NOMO-1 treated with dmso at 0.1 percent for 144 hours (cell line): ENCODE measurements at regions not wholly inside any gene's neighbourhood (a gene's known extent, or its start where the extent isn't known, plus 50 kb on each side); places are given as distances from the start of the nearest gene placed in this dataset.

Experiments
- DNase-seq: peaks from one replicate; lab custom pipeline; 2025; ENCODE audit not compliant: unreplicated experiment; lab: John Stamatoyannopoulos, UW

GRCh38 chr13:80237646-80238045, 103.3 kb downstream of the SPRY2 start:
- DNase-seq, result no peak

DNA sequence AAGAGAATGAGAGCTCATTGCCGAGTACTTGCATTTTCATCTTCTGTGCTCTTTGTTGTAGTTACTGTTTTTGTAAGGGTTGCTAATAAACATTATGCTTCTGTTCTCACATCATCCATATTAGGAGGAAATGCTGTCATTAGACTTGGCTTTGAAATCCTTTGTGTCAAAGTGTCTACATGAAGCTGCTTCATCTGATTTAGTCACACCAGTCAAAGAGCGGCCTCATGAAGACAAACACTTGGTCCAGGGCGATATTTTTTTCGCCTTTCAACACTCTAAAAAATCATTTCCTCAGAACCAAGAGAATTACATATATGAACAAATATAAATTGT, 105.0 kb downstream of the SPRY2 start:
- DNase-seq, result no peak

DNA sequence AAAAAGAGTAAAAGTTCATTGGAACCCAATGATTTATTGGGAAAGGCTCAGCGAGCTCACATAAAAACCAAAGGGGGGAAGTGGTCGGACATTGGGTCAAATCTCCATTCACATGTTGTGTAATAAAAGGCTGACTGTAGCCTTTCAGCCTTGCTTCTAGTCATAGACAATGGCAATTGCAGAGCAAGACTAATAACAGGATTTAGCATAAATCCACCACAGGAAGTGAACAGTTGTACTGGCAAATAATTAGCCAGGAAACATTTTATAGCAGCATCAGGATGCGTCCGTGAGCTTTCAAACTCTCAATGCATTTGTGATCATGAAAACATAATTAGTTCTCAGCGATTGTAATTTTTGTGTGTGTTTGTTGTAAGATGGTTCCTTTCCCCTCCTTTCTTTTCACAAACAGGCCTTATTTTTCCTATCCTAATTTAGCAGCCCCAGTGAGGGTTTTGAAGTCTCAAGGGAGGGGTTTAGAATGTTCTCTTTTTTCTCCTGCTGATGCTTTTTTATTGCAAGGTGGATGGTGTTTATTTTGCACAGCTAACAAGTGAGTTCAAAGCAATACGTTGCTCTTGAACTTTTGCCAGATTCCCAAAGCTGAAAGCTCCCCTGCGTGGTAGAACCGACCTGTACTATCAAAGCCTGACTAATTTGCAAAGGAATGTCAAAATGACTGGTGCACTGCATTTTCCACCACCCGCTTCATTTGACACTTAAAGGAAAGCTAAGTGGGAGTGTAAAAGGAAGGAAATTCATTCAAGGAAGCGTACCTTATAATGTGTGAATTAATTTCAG, 105.6 kb downstream of the SPRY2 start:
- peak; percentile 76 for DNase-seq

- no peak for DNase-seq
These were observed 113.3 kb downstream of the SPRY2 start for GRCh38 chr13:80227645-80228044.

GRCh38 chr13:80226645-80227044, 114.3 kb downstream of the SPRY2 start:
- DNase-seq, result no peak

DNA sequence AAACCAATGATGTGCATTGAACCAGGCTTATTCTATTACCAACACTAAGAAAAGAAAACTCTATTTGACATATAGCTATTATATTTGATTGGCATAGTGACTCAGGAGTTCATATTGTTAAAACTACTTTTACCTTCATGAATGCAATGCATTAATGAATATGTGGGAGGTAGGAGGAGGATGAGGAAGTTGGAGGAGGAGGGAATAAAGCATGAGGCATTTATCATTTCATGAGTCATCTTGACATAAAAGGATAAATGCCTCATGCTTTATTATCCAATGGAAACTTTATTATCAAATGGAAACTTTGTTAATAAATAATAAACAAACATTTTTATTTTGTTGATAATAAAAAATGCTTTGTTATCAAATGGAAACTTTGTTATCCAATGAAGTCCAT, 116.5 kb downstream of the SPRY2 start:
- no peak for DNase-seq

DNA sequence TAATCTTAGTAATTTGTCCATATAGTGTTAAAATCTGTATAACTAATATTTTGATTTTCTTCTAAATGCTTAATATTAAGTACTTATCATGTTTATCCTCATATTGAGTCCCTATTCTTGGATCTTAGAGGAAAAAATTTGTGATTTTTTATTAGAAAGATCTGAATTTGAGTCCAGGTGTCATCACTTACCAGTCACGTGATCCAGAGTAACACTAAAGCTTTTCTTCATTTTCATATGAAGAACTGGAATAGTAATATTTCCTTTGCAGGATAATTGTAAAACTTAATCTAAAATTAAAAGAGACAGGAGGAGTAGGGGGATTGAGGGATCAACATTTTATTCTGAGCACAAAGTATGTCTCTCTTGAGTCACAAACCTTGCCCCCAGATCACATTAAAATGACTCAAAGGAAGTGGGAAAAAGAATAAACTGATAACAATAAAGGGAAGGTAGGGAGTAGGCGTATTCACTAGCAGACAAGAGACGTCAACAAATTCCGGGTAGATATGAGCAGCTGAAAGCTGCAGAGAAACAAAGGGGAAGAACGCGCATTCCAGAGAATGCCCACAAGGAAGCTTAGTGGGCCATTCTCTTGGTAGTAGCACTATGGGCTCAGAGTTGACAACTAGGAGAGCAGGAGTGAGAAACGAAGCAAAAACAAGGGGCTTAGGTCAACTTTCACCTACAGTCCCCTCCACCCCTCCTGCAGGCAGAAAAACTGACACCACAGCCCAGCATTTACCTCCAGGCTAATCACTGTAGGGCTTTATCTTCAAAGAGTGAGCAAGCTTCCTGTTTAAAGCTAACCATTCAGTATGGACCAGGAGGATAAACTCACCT, 123.1 kb downstream of the SPRY2 start:
- no peak for DNase-seq

DNA sequence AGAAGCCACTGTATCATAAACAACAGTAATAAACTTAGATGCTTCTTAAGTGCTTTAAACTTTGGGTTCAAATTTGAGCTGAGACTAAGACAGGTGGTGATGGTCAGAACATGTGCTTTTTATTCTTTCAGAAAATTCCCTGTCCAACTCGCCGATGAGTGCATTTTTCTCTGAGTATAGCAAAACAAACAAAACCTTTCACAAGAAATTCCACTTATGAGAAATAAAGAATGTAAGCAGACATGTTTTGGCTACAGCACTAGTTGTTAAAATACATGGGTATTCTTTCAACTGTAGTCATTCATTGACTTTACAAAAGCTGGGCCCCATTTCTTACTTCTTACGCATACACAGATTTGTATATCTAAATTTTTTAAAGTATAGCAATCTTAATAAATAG, 125.6 kb downstream of the SPRY2 start:
- no peak for DNase-seq

- DNase-seq, result no peak
These were observed 126.4 kb downstream of the SPRY2 start for GRCh38 chr13:80214521-80214991.

DNA sequence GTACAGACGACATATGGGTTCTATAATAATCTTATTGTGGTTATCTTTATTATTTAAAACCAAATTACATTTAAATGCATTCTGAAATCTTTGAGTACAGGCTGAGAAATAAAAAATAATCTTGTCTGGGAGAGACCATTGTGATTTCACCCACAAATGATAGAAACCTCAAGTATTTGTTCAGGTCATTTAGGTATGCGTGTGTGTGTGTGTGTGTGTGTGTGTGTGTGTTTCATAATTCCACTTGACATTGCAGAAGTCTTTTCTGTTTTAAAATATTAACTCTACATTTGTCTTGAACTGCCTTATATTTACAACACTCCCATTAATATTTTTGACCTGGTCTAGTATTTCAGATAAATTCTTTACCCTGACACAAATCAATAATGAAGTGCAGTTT, 126.9 kb downstream of the SPRY2 start:
- no peak for DNase-seq

- DNase-seq, result no peak
These were observed 127.7 kb downstream of the SPRY2 start for GRCh38 chr13:80213201-80213600.

- DNase-seq, result no peak
These were observed 129.4 kb downstream of the SPRY2 start for GRCh38 chr13:80211566-80211965.

DNA sequence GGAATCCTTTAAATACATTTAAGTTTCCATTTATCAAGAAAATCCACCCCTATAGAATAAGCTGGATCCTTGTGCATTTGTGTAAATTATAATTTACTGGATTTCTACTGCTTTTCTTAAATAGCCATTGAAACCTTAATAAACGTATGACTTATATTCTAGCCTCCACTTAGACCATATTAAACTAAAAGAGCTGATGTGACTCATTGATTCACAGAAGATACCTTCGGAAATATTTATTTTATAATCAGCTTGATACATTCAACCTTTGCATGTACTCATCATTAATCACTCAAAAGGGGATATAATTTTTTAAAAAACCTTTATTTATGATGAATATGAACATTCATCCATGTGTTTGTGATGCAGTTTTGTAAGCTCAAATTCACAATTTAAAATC, 136.3 kb downstream of the SPRY2 start:
- no peak for DNase-seq

- DNase-seq, result no peak
These were observed 137.4 kb downstream of the SPRY2 start for GRCh38 chr13:80203496-80203895.

DNA sequence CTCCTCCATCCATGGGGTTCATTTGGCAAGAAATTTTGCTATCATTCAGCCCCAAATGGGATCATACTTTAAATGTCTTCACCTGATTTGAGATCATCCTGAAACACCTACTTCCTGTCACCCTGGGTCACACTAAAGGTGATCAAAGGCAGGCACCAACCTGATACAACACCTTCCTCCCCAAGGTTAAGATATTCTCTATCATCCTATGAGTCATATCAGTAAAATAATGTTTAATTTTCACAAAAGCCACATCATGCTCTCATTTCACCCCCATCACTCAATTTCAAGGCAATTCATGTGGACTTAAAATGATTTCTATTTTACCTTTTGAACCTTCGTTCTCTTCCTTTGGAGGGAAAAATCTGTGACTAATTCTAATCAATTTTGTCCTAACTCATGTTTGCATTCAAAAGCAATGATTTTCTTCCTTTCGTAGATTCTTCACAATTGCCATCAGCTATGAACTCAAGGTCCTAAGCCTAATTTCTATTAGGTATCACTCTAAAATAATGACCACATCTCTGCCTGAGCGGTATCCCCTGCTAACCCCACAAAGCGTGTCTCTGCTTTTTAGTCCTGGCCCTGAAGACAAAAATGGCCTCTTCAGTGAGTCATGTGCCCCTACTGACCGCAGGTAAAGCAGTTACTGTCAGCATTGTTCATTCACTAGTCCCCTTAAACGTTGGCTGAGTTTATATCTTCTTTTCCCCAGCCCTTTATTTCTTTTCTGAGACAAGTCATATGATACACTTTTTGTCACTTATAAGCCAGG, 139.0 kb downstream of the SPRY2 start:
- DNase-seq, result no peak

GRCh38 chr13:80199585-80200292, 141.2 kb downstream of the SPRY2 start:
- no peak for DNase-seq

- no peak for DNase-seq
These were observed 141.9 kb downstream of the SPRY2 start for GRCh38 chr13:80199067-80199466.

GRCh38 chr13:80196756-80197155, 144.2 kb downstream of the SPRY2 start:
- no peak for DNase-seq

DNA sequence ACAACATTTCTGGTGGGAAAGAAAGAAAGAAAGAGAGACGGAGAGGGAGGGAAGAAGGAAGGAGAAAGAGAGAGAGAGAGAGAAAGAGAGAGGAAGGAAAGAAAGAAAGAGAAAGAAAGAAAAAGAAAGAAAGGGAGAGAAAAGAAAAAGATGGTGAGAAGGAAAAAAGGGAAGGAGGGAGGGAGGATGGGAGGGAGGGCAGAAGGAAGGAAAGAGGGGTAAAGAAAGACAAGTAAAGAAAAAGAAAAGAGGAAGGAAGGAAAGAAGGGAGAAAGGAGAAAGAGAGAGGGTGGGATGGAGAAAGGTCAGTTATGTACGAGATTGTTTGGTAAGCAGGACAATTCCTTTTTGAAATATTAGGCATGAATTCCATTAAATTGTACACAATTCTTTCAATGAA, 145.3 kb downstream of the SPRY2 start:
- DNase-seq, result no peak

DNA sequence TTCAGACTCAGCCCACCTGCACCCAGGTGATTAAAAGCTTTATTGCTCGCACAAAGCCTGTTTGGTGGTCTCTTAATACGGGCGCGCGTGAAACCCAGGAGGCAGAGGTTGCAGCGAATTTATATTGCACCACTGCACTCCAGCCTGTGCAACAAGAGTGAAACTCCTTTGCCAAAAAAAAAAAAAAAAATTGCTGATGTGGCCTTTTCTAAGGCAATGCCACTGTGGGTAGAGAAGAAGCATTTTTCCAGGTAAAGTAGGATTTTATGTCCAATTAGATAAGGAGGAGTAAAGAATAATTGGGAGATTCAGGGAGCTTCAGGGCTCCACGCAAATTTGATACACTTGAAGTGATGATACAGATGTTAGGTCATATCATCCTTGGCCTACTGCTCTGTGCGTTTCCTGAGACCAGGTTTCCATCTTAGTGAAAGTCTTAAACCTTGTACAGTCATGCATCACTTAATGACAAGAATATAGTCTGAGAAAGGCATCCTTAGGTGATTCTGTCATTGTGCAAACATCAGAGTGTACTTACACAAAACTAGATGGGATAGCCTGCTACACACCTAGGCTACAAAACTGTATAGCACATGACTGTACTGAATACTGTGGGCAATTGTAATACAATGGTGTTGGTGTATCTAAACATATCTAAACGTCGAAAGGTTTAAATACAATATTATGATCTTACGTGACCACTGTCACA, 150.9 kb downstream of the SPRY2 start:
- DNase-seq, result no peak
